Large intestine (tissue), 3 donors: ENCODE measurements at regions not wholly inside any gene's neighbourhood (a gene's known extent, or its start where the extent isn't known, plus 50 kb on each side); places are given as distances from the start of the nearest gene placed in this dataset.

Source experiments
- DNase-seq, 2 donors: peaks; one replicate each; pipeline versions ENCODE4 v3.0.0 to v3.0.0-alpha.2; 2013
- H3K27ac ChIP-seq: one replicate; pipeline ENCODE4 v1.5.1; 2013; ENCODE audit warnings: low read length
- H3K27me3 ChIP-seq: 2 replicates; pipeline ENCODE4 v1.6.1; 2013; ENCODE audit warnings: low read length; ENCODE audit not compliant: control insufficient read depth, insufficient read depth
- H3K36me3 ChIP-seq: 2 replicates; pipeline ENCODE4 v1.6.1; 2013; ENCODE audit warnings: low read length; ENCODE audit not compliant: control insufficient read depth, insufficient read depth
- H3K4me1 ChIP-seq: one replicate; pipeline ENCODE4 v1.6.1; 2013; ENCODE audit warnings: low read length; ENCODE audit not compliant: control insufficient read depth, insufficient read depth
- H3K4me3 ChIP-seq: one replicate; pipeline ENCODE4 v1.5.1; 2013; ENCODE audit warnings: low read length
- H3K9me3 ChIP-seq: one replicate; pipeline ENCODE4 v1.6.1; 2013; ENCODE audit warnings: mild to moderate bottlenecking, low read depth, low read length, moderate library complexity; ENCODE audit not compliant: control insufficient read depth
- WGBS: methylation state at CpG from one replicate; pipeline ENCODE4 v1.1.5; 2013; ENCODE audit warnings: low lambda C conversion rate; ENCODE audit not compliant: insufficient coverage; 5-methylcytosine and 5-hydroxymethylcytosine counted together

DNA sequence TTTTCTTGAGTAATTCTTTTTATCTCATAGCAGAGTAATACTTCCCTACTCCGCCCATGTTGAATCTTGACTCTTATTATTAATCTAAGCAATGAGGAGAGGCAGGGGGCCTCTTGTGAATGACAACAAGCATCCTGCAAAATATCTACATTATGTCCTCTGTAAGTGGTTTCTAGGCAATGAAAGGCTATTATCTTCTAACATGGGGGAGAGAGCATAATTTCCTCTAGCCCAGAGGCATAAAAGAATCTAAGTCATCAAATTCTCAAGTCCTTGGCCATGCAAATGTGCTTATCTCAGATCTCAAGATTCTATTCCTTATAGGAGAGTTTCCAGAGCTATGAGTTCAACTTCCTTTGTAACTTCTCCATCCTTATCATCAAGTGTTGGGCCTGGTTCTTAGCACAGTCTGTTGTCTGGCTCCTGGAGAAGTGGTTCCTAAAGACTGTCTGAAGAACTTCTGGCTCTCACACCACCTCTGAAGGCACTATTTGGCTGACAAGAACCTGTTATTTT, 423.1 kb upstream of the INTU start:
- H3K4me3 ChIP-seq: no peak overlapping the region
- no peaks in the 10 kb centered on the region for H3K4me1 ChIP-seq
- no peaks in the 10 kb centered on the region for H3K9me3 ChIP-seq
- H3K27ac ChIP-seq: no peak overlapping the region
- no peak for DNase-seq
- H3K36me3 ChIP-seq: no peaks in the 10 kb centered on the region
- no peaks in the 10 kb centered on the region for H3K27me3 ChIP-seq
- WGBS: 100% methylated on average over 1 of the region's 1 CpG

DNA sequence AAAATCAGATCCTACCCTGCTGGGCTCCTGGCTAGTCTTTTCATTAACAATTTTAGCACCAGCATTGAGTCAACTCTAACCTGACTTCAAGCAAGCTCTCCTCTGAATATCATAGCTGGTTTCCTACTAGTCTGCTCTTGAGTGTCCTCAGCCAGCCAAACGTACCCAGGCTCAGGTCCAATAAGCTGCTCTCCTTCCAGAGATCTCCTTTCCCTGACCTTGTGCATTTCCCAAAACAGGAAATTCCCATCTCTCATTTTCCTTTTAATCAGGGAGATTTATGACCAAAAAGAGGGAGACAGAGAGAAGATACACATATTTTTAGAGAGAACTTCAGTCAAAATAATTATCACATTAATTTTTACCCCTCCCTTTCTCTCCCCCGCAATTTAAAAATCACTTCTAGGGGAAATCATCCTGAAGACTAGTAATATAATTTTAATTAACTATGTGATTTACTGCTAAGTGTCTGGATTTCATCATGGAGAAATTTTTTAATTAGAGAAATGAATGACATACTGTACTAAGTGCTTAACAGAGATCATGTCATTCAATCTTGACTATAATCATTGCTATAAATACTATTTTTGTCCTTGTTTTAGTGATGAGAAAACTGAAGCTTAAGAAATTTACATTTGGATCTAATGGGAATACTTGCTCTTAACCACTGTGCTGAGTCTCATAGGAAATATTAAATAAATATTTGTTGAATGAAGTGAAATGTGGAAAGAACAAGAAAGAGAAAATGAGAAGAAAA, 421.7 kb upstream of the INTU start:
- no peak overlapping the region for H3K27ac ChIP-seq
- no peaks in the 10 kb centered on the region for H3K4me1 ChIP-seq
- no peak for DNase-seq
- H3K27me3 ChIP-seq: no peaks in the 10 kb centered on the region
- no peaks in the 10 kb centered on the region for H3K9me3 ChIP-seq
- H3K36me3 ChIP-seq: no peaks in the 10 kb centered on the region
- no peak overlapping the region for H3K4me3 ChIP-seq
- 72% methylated on average over 2 of the region's 2 CpGs for WGBS

DNA sequence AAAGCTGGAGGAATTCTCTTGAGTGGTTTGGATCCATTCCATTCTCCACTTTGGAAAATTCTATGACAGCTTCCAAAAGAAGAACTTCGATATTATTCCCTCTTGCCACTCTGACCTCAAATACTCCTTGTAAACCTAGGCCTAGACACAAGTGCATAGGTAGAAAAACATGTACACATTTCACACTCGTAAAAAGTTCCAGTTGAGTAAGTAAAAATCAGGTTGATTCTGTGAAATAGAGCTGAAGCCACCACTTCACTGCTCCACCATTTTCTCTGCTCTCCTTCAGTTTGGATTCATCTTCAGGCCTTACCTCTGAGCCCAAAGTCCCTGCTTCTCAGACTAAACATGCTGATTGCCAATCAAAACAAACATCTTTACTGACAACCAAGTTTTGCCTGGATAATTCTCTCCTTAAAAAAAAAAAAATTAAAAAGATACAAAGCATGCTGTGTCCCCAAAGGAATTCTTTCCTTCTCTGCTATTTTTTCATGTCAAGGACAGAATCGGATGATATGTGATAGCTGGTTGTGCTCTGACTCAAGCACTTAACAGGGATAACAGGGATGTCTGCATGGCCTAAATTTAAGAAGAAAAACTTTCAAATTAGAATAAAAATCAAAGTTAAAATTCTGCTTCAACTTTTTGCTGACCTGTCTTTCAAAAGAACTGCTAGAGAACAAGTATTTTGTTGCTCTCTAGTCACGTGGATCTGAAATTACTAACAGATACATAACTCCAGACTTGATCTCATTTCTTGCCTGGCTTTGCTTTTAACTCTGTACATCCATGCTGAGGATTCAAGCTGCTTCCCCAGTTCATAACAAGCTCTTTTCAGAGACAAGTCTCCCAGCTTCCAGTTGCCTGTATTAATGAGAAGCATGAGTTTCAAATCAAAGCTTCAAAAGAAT, 420.9 kb upstream of the INTU start:
- WGBS: 80% methylated on average over 1 of the region's 4 CpGs
- Histone ChIP-seq H3K27ac (no peak overlapping the region), H3K4me3 (no peak overlapping the region), H3K27me3 (no peaks in the 10 kb centered on the region), H3K4me1 (no peaks in the 10 kb centered on the region), H3K36me3 (no peaks in the 10 kb centered on the region), H3K9me3 (no peaks in the 10 kb centered on the region)
- no peak for DNase-seq

DNA sequence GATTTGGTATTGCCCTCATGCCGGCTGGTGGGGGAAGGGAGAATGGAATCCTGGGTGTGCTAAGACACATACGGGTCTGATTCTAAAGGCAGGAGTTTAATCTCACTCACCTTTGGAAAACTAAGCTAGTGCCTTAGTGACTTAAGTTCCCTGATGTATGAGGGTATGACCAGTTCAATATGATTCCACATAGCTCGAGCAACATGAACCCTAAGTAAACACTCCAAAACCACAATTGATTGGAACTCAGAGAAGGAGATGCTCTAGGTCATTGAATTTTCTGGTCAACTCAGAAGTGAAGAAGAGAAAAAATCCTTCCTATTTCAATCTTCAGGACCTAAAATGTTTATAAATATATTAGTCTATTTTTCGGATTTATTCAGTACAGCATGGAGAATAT, 420.1 kb upstream of the INTU start:
- Histone ChIP-seq H3K36me3 (no peaks in the 10 kb centered on the region), H3K4me3 (no peak overlapping the region), H3K4me1 (no peaks in the 10 kb centered on the region), H3K27me3 (no peaks in the 10 kb centered on the region), H3K27ac (no peak overlapping the region), H3K9me3 (no peaks in the 10 kb centered on the region)
- no peak for DNase-seq
- no CpG with 5 or more reads among the region's 4 CpGs for WGBS

DNA sequence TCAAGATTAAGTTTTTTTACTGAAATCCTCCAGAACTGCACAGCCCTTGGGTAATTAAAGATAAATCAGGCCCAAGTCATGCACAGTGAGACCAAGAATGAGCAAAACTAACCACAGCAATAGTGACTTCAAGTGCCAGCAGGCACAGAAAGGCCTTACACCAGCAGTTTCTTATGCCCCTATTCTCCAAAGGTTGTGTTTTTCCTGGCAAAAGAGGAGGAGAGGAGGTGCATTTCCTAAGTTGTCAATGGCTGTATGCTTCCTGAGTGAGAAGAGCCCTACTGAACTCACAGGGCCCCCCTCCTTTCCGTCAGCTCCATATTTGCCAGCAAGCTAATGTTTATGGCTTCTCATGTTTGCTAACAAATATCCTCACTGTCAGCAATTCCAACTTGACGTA, 418.7 kb upstream of the INTU start:
- WGBS: no CpG with 5 or more reads among the region's 2 CpGs
- no peak for DNase-seq
- Histone ChIP-seq H3K4me1 (no peaks in the 10 kb centered on the region), H3K27me3 (no peaks in the 10 kb centered on the region), H3K36me3 (no peaks in the 10 kb centered on the region), H3K9me3 (no peaks in the 10 kb centered on the region), H3K4me3 (no peak overlapping the region), H3K27ac (no peak overlapping the region)

DNA sequence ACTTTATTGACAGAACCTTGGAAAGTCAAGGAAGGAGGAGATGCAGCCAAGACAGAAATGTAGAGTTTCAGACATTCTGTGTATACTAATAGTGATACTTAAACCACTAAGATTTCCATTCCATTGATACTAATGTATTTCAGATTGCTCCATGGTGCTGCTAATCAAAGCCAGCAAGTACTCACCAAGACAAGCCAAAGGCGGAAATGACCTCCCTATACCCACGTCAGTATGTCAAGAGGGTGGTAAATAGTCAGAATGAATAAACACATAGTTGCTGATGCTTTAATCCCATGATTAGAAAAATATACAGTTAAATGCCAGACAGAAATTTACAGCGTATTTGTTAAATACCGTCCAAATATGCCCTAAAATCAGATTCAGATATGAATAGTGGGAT, 417.8 kb upstream of the INTU start:
- WGBS: no CpG with 5 or more reads among the region's 4 CpGs
- Histone ChIP-seq H3K36me3 (no peaks in the 10 kb centered on the region), H3K27me3 (no peaks in the 10 kb centered on the region)

DNA sequence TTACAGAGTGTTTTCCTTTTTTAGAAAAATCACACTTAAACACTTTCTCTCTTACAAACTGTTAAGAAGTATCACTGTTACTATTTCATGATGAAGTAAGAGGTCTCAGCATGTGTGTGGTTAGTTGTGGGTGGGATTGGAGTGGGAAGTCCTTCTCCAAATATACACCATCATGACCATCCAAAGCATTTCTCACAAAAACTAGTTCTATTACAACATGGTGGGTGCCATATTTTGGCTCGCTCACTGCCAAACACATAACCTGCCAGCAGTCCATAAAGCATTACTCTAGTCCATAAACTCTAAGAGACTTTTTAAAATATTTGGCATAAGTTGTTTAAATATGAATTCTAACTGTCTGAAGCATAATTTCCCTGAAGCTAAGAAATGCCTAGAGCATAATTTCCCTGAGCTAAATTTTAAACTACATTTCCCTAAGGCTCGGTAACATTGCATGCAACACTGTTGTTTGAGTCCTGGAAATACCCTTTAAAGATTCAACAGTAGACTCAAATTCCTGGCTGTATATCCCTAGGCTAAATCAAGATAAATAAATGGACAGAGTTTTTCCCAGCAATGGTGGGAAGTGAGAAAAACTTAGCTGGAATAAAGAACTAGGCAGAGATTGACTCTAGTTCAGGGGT, 415.0 kb upstream of the INTU start:
- no peak for DNase-seq
- Histone ChIP-seq H3K36me3 (no peaks in the 10 kb centered on the region), H3K4me1 (no peaks in the 10 kb centered on the region), H3K27me3 (no peaks in the 10 kb centered on the region), H3K4me3 (no peak overlapping the region), H3K27ac (no peak overlapping the region), H3K9me3 (no peaks in the 10 kb centered on the region)
- WGBS: no CpG with 5 or more reads among the region's 2 CpGs

More for the DNA sequence above, 417.8 kb upstream of the INTU start:
- H3K4me3 ChIP-seq: no peak overlapping the region
- no peak for DNase-seq
- no peak overlapping the region for H3K27ac ChIP-seq
- no peaks in the 10 kb centered on the region for H3K9me3 ChIP-seq
- no peaks in the 10 kb centered on the region for H3K4me1 ChIP-seq

DNA sequence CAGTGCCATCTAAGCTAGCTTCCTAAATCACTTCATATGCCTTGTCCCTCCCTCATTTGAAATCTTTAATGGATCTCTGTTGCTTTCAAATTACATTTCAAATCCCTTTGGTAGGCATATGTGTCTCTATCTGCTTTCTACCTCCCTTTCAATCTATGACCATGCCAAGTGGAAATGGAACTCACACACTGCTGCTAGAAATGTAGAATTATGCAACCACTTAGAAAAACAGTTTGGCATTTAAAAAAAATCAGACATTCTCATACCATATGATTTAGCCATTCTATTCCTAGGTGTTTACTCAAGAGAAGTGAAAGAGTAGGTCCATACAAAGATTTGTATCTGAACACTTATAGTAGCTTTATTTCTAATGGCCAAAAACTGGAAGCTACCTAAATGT, 413.5 kb upstream of the INTU start:
- Histone ChIP-seq H3K9me3 (no peaks in the 10 kb centered on the region), H3K4me1 (no peaks in the 10 kb centered on the region), H3K4me3 (no peak overlapping the region), H3K27me3 (no peaks in the 10 kb centered on the region), H3K27ac (no peak overlapping the region), H3K36me3 (no peaks in the 10 kb centered on the region)
- DNase-seq: no peak

DNA sequence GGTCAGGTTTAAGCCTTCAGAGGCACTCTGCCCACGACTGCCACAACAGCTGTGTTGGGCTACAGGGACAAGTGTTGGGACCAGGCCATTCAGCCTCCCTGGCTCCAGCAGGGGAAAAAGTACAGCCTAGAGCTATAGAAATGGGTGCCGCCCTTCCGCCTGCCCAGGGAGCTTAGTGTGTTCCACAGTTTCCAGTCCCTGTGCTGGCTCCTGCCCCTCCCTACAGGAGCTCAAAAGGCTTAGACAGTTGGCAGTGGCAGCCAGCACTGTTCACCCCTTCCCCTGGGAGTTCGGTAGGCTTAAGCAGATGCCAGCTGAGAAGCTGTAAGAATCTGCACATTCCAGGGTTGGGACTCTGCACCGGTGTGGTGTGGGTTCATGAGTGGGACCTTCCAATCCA, 408.2 kb upstream of the INTU start:
- no peak overlapping the region for H3K27ac ChIP-seq
- WGBS: no CpG with 5 or more reads among the region's 5 CpGs
- no peaks in the 10 kb centered on the region for H3K9me3 ChIP-seq
- no peaks in the 10 kb centered on the region for H3K27me3 ChIP-seq
- no peak overlapping the region for H3K4me3 ChIP-seq
- no peaks in the 10 kb centered on the region for H3K36me3 ChIP-seq
- no peak for DNase-seq
- H3K4me1 ChIP-seq: no peaks in the 10 kb centered on the region

DNA sequence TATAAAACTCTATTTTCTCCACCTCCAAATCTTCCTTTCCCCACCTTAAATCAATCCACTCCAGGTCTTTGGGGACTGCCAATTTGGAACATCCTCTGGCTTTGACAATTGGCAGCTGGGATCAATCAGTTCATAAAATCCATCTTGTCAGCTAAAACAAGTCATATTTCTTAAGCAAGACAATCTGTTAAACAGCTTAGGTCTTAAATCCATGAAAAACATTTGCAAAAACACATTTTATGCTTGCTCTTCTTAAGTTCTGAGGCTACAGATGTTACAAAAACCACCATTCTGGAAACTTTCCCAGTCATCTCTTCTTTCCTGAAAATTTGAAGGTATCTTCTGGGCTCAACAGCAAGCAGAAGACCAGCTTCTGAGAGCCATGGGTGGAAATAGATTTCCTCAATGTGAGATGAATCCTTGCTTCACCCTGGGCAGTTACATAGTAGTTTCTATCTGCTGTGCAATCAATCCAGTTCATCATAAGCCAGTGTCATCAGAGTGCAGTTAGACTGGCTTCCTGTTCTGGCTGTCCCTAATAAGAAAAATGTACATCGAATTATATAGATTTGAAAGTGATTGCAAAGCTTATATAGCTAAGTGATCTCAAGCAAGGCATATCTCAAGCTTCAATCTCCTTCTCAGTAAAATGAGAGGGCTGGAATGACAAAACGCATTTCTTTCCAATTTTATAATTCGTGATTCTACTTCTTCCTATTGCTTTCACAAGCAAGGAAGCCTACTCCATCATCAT, 402.7 kb upstream of the INTU start:
- no peaks in the 10 kb centered on the region for H3K9me3 ChIP-seq
- WGBS: 100% methylated on average over 1 of the region's 3 CpGs
- no peak for DNase-seq
- no peak overlapping the region for H3K4me3 ChIP-seq
- H3K27me3 ChIP-seq: no peaks in the 10 kb centered on the region
- H3K36me3 ChIP-seq: no peaks in the 10 kb centered on the region
- H3K4me1 ChIP-seq: no peaks in the 10 kb centered on the region
- no peak overlapping the region for H3K27ac ChIP-seq
